ENCODE measurements at regions not wholly inside any gene's neighbourhood (a gene's known extent, or its start where the extent isn't known, plus 50 kb on each side); places are given as distances from the start of the nearest gene placed in this dataset.
"Not testable (repeated sequence)": the region's sequence is repeated elsewhere in the genome, so short reads cannot be mapped to it uniquely, and the experiment has no call there.

DNA sequence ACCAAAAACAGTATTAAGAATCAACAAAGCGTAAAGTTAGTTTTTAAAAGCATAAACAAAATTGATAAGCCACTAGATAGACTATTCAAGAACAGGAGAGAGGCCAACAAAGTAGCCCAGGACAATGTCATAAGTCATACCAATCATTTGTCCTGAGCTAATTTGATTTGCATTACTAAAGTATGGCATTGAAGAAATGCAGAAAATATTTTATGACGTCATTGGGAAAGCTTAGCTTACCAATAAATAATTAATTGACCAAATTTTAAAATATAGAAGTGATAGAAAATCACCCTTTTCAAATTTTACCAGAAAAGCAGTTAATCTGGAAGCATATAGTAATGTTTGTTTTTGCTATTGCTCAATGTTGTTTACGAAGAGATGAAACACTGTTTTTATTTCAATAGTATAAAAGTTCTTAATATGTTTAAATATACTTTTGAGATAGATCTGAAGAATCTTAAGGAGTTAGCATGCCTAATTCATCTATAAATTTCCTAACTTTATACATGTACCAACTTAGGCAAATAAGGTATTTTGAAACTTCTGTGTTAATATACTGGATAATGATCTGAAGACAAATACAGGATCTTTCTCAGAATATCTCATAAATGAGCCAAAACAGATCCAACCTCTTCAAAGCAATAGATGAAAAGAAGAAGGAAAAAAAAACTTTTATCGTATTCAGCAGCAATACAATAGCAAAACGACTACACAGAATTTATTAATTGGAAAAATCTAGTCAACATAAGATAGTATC lies 1118.5 kb downstream of the SLC16A7 start:
- no peak for DNase-seq (ENCODE audit: low spot score)

DNA sequence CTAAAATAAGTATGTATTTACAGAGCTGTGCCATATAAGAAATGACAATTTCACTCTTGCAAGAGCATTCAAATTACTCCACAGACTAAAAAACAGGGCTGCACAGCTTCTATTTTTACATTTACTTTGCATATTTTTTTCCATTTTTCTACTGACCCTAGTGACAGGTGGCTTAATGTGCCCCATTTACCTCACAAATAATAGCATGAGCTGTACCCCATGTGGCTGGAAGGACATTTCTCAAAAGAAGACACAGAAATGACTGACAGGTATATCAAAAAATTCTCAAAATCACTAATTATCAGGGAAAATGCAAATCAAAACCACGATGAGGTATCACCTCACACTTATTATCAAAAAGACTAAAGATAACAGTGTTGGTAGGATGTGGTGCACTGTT lies 1128.6 kb downstream of the SLC16A7 start:
- no peak for DNase-seq (ENCODE audit: low spot score)

DNA sequence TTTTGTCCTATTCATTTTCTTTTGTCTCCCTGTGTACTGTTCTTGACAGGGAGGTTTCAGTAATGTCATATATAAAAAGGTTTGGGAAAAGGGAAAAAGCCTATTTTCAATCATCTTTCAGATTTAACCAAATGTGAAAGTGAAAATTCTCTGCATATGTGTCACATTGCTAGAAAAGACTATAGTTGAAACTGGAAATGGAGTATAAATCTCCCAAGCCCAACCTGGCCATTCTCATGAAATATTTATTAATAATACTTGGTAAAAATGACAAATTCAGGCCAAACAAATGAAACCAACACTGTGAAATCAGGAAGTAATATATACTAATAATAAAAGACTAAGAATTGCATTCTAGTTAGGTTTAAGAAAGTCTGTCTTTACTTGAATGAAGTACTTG lies 1129.2 kb downstream of the SLC16A7 start:
- DNase-seq (ENCODE audit: low spot score) = no peak

DNA sequence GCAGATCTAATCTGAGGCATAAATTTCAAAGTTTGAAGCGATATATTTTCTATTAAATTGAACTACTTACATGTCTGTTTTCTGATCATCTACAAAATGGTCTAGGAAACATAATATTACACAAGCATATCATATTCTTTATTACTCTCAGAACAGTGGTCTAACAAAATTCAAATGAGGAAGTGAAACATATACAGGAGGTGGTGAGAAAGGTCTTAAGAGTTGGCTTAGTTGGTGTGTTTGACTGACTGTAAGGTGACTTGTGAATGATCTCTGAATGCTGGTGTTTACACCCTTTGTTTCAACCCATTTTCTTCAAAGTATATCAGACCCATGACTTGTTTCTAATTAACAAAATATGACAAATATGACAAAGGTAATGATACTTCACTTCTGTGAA lies 1156.8 kb downstream of the SLC16A7 start:
- DNase-seq (ENCODE audit: low spot score) = no peak

DNA sequence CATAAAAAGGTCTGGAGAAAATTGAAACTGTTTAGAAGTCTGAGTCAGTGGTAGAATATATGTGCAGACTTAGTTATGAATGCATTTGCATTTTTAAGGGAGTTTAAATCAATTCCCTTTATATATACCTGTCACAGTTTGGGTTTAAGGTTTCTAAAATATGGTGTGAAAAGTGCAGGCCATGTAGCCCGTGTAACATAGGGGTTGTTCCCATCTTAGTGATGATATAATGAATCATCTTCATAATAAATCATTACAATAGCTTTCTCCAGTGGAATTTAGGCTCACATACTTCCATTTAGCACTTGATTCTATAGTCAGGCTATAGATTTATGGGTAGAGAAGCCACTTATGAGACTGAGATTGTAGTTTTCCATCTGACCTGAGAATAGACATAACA lies 1162.4 kb downstream of the SLC16A7 start:
- DNase-seq (ENCODE audit: low spot score) = no peak

DNA sequence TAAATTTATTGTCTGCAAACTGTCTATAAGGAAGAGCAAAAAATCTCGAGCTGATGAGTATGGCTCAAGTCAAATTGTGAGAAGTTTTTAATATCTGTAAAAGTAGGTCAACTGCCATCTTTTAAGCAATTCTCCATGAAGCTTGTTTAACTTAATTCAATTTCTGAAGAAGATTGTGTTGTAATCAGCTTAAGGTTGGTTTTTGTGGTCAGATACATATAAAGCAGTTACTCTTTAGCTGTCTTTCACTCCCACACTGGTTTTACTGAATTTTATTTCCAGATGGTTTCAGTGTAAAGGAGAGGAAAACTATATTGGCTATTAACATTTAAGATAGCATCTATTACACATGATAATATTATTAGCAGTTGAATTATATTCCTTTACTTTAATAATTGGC lies 1165.1 kb downstream of the SLC16A7 start:
- no peak for DNase-seq (ENCODE audit: low spot score)

DNA sequence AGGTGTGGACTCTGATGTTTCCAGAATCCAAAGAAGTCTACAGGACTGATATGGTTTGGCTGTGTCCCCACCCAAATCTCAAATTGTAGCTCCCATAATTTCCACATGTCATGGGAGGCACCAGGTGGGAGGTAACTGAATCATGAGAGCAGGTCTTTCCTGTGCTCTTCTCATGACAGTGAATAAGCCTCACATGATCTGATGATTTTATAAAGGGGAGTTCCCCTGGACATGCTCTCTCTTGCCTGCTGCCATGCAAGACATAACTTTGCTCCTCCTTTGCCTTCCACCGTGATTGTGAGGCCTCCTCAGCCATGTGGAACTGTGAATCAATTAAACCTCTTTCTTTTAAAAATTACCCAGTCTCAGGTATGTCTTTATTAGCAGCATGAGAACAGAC lies 1205.3 kb downstream of the SLC16A7 start:
- not testable (repeated sequence) for DNase-seq (ENCODE audit: low spot score)

DNA sequence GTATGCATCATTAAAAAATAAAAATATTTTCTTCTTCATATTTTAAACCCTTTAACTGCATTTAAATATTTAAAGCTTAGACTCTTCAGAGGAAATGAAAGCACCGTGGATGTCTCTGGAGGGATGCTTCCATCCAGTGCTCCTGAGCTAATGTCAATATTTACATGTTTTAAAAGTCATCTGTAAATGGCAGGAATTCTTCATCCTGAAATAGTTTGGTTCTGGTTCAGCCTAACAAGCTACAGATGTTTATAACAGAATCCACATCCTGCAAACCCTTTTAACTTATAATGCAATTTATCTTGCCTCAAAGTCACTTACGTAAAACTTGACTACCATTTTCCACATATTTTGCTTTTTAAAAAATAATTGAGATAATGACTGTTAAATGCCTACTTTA lies 1207.3 kb downstream of the SLC16A7 start:
- DNase-seq (ENCODE audit: low spot score) = no peak

DNA sequence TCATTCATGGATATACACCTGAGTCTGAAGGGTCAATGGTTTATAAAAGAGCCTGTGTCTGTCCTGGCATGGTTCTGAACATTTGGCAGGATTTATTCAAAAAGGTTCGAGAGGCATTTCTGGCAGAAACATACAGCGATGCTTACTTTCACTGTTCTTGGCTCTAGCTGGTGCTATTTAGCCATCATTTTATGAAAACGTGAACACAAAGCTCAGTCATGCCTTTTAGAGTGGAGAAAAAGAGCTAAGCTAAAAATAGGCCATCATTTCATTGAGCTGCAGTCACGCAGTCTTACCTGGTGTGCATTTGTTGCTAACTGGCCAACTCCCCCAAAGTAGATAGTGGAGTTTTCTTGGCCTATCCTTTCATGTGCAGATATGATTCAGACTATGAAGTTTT lies 1209.5 kb downstream of the SLC16A7 start:
- no peak for DNase-seq (ENCODE audit: low spot score)

DNA sequence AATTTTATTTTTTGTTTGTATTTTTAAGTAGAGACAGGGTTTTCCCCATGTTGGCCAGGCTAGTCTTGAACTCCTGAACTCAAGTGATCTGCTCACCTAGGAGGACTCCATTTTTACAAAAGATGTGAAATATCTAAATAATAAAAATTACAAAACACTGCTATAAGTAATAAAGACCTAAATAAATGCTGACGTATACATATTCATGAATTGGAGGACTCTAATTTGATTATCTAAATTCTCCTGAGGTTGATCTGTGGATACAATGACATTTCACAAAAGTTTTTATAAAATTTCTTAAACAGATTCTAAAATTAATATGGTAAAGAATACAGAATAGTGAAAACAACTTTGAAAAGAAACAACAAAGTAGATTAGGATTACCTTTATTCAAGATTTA lies 1224.0 kb downstream of the SLC16A7 start:
- DNase-seq (ENCODE audit: low spot score) = no peak

DNA sequence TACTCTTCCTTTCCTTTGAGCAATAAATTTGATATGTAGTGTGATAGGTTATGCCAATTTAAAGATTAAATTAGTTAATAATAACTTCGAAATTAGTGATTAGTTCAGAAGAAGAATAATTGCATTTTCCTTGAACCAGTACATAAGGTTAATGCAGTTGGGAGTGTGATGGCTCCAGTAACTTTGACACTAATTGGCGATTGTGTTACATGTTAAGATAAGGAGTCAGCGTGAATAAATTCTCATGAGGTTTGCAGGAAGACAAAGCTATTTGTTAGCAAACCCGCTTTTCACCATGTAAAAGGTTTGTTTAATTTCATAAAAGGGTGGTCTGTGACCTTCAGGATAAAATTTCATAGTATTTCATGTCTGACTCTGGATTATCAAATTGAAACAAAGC lies 1226.8 kb downstream of the SLC16A7 start:
- no peak for DNase-seq (ENCODE audit: low spot score)

DNA sequence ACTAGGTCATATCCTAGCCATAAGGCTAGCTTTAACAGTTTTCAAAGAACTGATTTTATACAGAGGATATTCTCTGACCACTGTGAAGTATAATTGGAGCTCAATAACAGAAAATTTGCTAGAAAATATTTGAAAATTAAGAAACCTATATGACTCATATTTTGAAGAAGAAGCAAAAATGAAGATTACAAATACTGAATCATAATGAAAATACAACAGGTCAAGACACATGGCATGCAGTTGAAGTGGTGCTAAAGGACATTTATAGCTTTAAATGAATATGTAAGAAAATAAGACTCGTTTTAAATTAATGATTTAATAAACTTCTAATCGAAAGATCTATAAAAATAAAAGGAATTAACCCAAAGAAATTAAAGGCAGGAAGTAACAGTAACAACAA lies 1234.6 kb downstream of the SLC16A7 start:
- DNase-seq (ENCODE audit: low spot score) = no peak

DNA sequence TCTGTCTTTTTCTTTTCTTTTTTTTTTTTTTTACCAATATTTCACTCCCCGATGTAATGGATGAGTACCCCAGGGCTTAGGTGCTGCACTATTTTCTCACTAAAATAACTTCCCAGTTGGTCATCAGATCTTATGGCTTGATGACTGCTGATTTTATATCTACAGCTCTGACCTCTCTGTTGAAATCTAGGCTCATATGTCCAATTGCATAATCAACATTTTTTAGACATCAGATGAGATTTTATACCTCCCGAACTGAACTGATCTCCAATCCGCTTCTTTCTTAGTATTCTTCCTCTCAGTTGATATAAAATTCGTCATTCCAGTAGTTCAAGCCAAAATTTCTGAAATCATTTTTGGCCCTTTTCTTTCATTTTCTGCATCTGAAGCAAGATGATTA lies 1236.5 kb downstream of the SLC16A7 start:
- no peak for DNase-seq (ENCODE audit: low spot score)

DNA sequence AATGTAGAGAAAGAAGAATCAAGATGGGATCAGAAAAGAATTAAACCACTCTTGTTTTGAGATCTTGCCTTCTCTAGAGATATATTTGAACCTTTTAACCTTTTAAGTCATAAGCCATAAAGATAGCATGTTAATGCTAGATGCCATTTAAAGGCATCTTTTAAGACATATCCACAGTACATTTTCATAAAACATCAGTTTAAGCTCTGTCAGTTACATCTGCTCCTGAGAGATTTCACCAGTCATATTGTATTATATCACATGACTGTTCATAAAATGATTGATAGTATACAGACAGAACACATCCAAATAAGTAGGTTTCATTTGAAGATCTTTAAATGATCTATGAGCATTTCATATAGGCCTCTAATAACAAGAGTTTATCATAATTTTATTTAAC lies 1238.5 kb downstream of the SLC16A7 start:
- no peak for DNase-seq (ENCODE audit: low spot score)

DNA sequence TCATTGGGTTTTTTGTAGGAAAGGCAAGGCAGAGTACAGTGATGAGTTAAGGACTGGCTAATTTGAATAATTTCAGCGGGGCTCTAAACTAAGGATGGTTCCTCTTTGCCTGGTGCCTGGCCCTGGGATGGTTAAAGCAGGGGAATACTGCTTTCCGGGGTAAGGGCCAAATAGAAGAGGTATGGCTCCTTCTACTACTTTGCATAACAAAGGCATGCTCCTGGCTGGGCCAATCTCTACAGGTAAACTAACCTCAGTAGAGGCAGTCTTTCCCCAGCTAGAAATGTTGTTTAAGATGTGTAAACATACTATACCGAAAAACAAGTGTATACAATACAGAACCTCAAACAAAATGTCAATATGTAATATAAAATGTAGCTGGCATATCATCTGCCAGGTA lies 1239.0 kb downstream of the SLC16A7 start:
- DNase-seq (ENCODE audit: low spot score) = no peak

DNA sequence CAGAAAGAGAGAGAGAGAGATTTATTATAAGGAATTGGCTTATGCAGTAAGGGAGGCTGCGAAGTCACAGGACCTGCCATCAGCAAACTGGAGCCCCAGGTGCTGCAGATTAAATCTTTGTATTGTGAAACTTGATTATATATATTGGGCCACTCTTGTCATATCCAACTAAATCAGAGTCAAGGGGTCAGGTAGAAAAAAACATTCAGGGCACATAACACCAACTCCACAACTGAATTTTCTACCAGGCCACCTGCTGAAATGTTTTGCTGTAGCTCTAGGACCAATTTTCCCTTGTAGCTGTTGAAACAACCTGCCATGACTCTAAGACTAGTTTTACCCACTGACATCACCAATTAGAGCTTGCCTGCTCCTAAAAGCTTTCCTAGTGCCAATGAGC lies 1240.8 kb downstream of the SLC16A7 start:
- no peak for DNase-seq (ENCODE audit: low spot score)

DNA sequence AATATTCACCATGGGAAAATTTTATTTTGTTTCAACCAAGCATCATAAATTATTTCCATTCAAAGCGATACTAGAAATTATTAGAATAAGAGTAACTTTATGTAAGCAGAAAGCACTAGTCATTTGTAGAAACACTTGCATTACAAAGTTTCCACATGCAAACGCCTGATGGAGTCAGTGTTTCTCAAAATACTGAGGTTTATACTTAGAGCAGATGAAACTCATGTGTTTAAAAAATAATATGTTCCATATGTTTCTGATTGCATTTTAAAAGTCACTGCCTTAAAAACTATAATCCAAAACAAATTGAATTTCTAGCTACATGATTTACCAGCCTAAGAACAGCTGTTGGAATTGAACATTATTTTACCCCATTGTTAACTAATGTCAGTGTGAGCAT lies 1246.4 kb downstream of the SLC16A7 start:
- DNase-seq (ENCODE audit: low spot score) = no peak

DNA sequence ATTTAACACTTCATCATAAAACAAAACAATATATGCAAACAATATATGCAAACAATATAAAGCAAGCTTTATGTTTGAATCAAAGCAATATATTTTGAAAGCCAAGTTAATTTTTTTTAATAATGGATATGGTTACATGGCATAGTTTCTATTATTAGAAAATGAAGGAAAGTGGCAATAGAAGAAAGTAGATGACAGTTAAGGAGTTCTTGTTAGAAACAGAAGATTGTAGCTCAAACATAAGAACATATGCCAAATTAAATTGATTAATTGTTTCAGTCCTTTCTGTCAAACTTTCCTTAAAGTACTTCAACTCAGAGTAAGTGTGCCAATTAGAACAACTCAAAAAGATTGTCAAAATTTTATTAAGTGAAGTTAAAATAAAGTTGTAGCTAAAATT lies 1248.3 kb downstream of the SLC16A7 start:
- no peak for DNase-seq (ENCODE audit: low spot score)

DNA sequence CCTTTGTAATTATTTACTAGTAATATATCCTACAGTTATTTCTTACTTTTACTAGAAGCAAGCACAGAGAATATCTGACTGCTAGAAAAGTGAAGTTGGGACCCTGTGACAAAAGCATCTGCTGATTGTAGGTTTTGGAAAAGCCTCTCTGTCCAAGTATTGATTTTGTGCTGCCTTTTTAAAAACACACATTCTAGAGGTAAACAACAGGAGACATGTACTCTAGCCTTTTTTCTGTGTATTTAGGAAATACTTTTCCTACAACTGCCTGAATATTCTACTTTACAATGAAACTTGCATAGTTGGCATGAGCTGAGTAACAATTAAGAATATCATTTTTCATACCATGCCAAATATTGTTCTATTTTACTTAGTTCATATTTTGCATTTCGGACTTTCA lies 1249.0 kb downstream of the SLC16A7 start:
- DNase-seq (ENCODE audit: low spot score) = no peak

DNA sequence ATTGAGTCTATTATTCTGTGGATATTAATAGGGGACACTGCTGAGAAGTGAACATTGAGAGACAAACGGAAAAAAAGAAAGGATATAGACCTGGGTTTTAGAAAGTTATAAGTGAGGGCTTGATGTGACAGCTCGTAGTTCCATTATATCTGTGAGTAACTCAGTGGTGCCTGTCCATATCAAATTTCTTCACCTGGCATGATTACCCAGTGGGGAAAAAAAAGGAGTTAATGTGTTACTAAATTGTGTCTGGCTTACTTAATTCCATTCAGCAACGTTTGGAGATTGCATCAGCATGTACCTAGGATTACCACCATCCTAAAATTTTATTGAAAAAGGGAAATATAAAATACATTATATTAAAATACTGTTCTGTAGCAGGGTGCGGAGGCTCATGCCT lies 1249.9 kb downstream of the SLC16A7 start:
- DNase-seq (ENCODE audit: low spot score) = no peak

DNA sequence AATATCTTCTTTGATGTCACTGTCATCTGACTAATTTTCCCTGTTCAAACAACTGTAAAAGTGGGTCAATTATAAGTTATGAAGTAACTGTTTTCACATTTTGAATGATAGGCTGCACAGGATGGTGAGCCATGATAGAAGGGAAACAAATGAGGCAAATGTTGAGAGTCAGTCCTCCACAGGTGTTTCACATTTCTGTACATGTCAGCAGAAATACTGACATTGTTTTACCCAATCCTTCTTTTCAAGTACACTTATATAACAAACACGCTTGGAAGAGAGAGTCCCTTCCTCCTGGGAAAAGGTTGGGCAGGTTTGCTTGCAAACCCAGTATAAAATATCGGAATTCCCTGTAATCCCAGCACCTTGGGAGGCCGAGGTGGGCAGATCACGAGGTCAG lies 1251.5 kb downstream of the SLC16A7 start:
- DNase-seq (ENCODE audit: low spot score) = no peak

DNA sequence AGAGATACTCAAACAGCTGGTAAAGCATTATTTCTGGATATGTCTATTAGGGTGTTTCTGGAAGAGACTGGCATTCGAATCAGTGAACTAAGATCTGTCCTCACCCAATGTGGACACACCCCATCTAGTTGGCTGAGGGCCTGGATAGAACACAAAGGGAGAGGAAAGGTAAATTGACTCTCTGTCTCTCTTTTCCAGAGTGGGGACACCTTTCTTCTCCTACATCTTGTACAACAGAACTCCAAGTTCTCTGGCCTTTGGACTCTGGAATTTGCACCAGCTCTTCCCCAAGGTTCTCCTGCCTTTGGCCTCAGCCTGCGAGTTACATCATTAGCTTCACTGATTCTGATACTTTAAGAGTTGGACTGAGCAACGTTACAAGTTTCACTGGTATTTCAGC lies 1253.9 kb downstream of the SLC16A7 start:
- DNase-seq (ENCODE audit: low spot score) = no peak

DNA sequence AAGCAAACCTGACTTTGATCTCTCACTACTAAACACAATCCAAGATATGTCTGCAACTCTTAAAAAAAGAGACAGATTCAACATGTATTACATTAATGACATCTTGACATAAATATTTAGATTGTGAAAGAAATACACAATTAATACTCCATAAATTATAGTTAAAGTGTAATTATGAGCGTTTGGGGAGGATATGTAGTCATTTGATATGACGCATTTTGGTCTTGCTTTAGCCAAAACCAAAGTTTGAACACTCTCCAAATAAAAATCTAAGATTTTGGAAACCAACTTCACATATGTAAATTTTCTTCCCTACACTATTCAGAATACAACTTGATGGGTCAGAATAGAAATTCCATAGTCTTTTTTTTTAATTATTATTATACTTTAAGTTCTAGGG lies 1257.6 kb downstream of the SLC16A7 start:
- no peak for DNase-seq (ENCODE audit: low spot score)

DNA sequence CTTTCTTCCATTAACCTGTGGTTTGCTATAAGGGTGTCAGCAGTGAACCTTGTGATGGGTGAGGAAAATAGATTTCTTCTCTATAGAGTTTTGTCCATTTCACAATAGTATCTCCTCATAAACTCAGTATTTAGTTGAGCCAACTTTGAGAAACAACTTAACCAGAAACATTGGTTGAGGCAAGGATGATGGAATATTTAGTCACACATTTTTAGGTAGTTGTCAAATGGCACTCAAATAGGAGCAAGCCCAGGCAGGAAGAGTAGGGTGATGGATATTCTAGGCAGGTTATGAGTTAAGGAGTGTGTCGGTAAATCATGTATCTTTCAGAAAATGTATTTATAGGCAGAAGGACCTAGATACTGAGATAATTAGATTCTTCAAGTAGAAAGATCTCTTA lies 1267.6 kb downstream of the SLC16A7 start:
- DNase-seq (ENCODE audit: low spot score) = no peak

DNA sequence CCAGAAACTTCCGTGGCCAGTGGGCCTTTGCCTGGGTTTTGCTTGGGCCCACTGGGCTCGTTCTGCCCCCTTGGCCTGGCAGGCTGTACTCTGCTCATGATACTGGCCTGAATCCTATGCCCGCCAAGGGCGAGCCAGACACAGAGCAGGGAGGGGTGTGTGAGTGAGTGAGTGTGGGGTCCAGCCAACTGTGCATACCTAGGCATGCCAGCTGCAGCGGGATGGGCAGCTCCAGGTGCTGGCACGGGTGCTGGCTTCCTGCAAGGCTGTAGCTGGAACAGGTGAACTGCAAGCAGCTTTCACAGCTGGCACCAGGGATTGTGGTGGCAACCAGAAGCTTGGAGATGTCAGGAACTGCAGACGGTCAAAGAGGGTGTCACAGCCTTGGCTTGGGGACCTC lies 1276.4 kb downstream of the SLC16A7 start:
- no peak for DNase-seq (ENCODE audit: low spot score)
